T-helper 17 cell (primary cell): ENCODE measurements at regions not wholly inside any gene's neighbourhood (a gene's known extent, or its start where the extent isn't known, plus 50 kb on each side); places are given as distances from the start of the nearest gene placed in this dataset.
"Not testable (repeated sequence)": the region's sequence is repeated elsewhere in the genome, so short reads cannot be mapped to it uniquely, and the experiment has no call there.

Source experiments
- ATAC-seq: fragments of 150-1000 bp; cut with Tn5 transposase; 2 replicates; pipeline ENCODE4 v1.10.0; 2021; ENCODE audit warnings: mild to moderate bottlenecking, moderate library complexity
- DNase-seq, 3 donors: peaks; one replicate each; pipeline versions ENCODE4 v3.0.0 to v3.0.0-alpha.2; 2020 to 2021
- H3K9me3 ChIP-seq: one replicate; pipeline ENCODE4 v1.7.0; 2013; ENCODE audit warnings: low read length, mild to moderate bottlenecking; ENCODE audit not compliant: control insufficient read depth, poor library complexity, severe bottlenecking
- H3K27ac Mint-ChIP-seq: one replicate; pipeline ENCODE4 v1.8.0; 2022; ENCODE audit warnings: mild to moderate bottlenecking, moderate library complexity, mixed read lengths
- H3K27me3 Mint-ChIP-seq: one replicate; pipeline ENCODE4 v1.8.0; 2022; ENCODE audit warnings: mixed read lengths
- H3K36me3 Mint-ChIP-seq: one replicate; pipeline ENCODE4 v1.8.0; 2022; ENCODE audit warnings: low read depth, mixed read lengths
- H3K4me1 Mint-ChIP-seq: one replicate; pipeline ENCODE4 v1.8.0; 2022; ENCODE audit warnings: mild to moderate bottlenecking, mixed read lengths
- H3K4me3 Mint-ChIP-seq: one replicate; pipeline ENCODE4 v1.8.0; 2022; ENCODE audit warnings: mild to moderate bottlenecking, moderate library complexity, mixed read lengths

- not testable (repeated sequence) for H3K4me1 Mint-ChIP-seq
Measured at GRCh38 chr16:31975826-31976419, 102.3 kb downstream of the ZNF267 start.

DNA sequence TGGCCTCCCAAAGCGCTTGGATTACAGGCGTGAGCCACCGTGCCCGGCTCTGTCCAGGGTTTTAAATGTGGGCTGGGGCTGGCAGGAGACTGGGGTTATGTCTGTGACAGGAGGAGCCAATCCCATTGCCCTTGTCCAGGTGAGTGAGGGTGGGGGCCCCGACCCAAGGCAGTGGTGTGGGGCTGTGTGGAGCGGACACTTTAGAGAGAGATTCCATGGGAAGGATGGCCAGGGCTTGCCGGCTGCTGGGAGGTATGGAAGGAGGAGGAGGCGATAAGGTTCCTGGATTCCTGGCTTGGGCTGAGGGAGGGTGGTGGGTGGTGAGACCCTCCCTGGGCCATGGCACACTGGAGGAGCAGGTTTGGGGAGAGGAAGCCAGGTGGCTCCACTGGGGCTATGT lies 104.9 kb downstream of the ZNF267 start:
- not testable (repeated sequence) for H3K36me3 Mint-ChIP-seq, H3K4me3 Mint-ChIP-seq, ATAC-seq, H3K27me3 Mint-ChIP-seq, DNase-seq, H3K4me1 Mint-ChIP-seq, H3K27ac Mint-ChIP-seq, H3K9me3 ChIP-seq

More at GRCh38 chr16:31975826-31976419, 102.3 kb downstream of the ZNF267 start:
- H3K4me3 Mint-ChIP-seq, H3K36me3 Mint-ChIP-seq, DNase-seq, H3K9me3 ChIP-seq, H3K27ac Mint-ChIP-seq, ATAC-seq, H3K27me3 Mint-ChIP-seq: not testable (repeated sequence)

- ATAC-seq, H3K27me3 Mint-ChIP-seq, H3K9me3 ChIP-seq, H3K4me3 Mint-ChIP-seq, DNase-seq, H3K27ac Mint-ChIP-seq, H3K4me1 Mint-ChIP-seq, H3K36me3 Mint-ChIP-seq: not testable (repeated sequence)
Measured at GRCh38 chr16:31981739-31982138, 108.1 kb downstream of the ZNF267 start.

- not testable (repeated sequence) for ATAC-seq, H3K27me3 Mint-ChIP-seq
Measured at GRCh38 chr16:31982986-31983385, 109.4 kb downstream of the ZNF267 start.

GRCh38 chr16:31983666-31984065 lies 110.1 kb downstream of the ZNF267 start:
- not testable (repeated sequence) for H3K4me3 Mint-ChIP-seq, H3K36me3 Mint-ChIP-seq, ATAC-seq, H3K4me1 Mint-ChIP-seq, H3K27ac Mint-ChIP-seq, DNase-seq, H3K9me3 ChIP-seq, H3K27me3 Mint-ChIP-seq

More at GRCh38 chr16:31982986-31983385, 109.4 kb downstream of the ZNF267 start:
- H3K9me3 ChIP-seq, H3K36me3 Mint-ChIP-seq, H3K4me3 Mint-ChIP-seq, H3K27ac Mint-ChIP-seq, DNase-seq, H3K4me1 Mint-ChIP-seq: not testable (repeated sequence)

GRCh38 chr16:31986895-31987294 lies 113.3 kb downstream of the ZNF267 start:
- not testable (repeated sequence) for H3K36me3 Mint-ChIP-seq, ATAC-seq, H3K9me3 ChIP-seq, DNase-seq, H3K4me3 Mint-ChIP-seq, H3K27ac Mint-ChIP-seq, H3K4me1 Mint-ChIP-seq, H3K27me3 Mint-ChIP-seq

DNA sequence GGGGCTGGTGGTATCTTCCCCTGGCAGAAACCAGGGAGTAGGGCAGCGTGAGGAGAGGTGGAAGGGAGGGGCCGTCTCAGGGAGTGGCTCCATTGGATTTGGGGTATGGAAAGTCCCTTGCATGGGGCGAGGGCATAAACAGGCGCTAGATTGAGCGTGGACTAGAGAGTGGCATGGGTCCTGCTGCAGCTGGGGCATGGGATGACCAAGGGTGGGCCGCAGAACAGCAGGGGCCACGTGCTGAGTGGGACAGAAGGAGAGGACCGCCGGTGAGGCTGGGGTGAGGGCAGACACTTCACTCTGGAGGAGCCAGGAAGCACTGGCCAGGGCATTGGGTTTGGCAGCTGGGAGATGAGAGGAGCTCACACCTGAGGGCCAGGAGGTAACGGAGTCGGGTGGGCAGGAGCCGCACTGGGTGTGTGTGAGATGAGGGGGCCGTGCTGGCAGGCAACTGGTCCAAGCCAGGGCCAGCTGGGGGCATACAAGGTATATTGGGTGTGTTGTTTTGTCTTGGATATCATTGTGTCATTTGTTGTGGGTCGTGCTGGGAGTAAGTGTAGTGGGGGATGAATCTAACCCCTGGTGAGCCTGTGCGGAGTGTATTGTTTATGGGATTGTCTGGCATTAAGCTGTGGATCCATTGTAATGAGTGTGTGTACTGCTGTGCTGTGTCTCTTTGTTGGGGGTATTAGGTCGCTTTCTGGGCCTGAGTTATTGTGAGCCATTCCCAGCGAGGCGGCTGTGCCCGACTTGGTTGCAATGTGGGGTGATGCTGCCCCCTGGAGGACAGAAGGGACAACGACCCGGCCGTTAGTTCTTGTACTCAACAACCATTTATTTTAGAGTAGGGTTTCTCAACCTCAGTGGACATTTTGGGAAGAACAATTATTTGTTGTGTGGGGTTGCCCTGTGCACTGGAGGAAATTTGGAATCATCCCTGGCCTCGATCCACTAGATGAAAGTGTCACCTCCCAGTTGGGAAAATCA lies 115.3 kb downstream of the ZNF267 start:
- not testable (repeated sequence) for H3K9me3 ChIP-seq, H3K36me3 Mint-ChIP-seq, H3K27ac Mint-ChIP-seq, H3K4me3 Mint-ChIP-seq, H3K4me1 Mint-ChIP-seq, H3K27me3 Mint-ChIP-seq
- ATAC-seq (peak; percentile 79), DNase-seq (peak in 2 of 3 donors; percentile 22 to 29)

DNA sequence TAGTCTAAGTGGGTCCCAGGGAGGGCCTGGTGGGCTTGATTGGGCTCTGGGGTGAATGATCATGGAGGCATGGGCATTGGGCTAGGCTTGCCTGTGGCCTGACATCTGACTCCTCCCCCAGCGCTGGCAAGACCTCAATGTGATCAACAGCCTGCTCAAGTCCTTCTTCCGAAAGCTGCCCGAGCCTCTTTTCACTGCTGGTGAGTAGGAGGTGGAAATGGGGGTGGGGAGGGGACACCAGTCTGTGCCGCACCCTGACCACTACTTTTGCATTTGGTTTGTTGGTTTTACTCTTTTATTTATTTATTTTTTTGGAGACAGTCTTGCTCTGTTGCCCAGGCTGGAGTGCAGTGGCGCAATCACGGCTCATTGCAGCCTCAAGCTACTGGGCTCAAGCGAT lies 116.7 kb downstream of the ZNF267 start:
- H3K36me3 Mint-ChIP-seq, H3K4me3 Mint-ChIP-seq, DNase-seq, H3K9me3 ChIP-seq, ATAC-seq, H3K27ac Mint-ChIP-seq, H3K27me3 Mint-ChIP-seq, H3K4me1 Mint-ChIP-seq: not testable (repeated sequence)

GRCh38 chr16:31990980-31991379 lies 117.4 kb downstream of the ZNF267 start:
- not testable (repeated sequence) for DNase-seq, H3K4me3 Mint-ChIP-seq, H3K9me3 ChIP-seq, H3K36me3 Mint-ChIP-seq, H3K4me1 Mint-ChIP-seq, H3K27ac Mint-ChIP-seq, ATAC-seq, H3K27me3 Mint-ChIP-seq

GRCh38 chr16:31996325-31996724 lies 122.7 kb downstream of the ZNF267 start:
- H3K36me3 Mint-ChIP-seq, H3K27me3 Mint-ChIP-seq, H3K9me3 ChIP-seq, H3K27ac Mint-ChIP-seq, H3K4me1 Mint-ChIP-seq, DNase-seq, H3K4me3 Mint-ChIP-seq, ATAC-seq: not testable (repeated sequence)

GRCh38 chr16:32002496-32002895 lies 128.9 kb downstream of the ZNF267 start:
- H3K4me1 Mint-ChIP-seq, DNase-seq, H3K27ac Mint-ChIP-seq, H3K36me3 Mint-ChIP-seq, H3K27me3 Mint-ChIP-seq, H3K4me3 Mint-ChIP-seq, H3K9me3 ChIP-seq, ATAC-seq: not testable (repeated sequence)

DNA sequence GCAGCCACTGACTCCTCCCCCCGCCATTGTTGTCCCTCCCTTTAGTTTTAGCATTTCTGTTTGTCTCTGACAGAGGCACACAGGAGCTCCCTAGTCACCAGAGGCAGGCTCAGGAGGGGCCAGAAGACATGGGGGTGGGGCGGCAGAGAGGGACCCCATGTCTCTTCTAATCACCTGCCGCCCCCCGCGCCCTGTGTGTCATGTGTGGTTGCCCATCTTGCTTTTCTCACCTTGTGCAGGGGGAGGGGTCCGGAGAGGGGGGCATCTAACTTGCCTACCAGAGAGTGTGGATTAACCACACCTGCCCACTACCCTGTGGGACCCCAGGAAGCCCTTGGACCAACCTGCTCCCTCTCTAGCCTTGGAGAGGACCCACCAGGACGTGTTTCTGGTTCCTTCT lies 130.2 kb downstream of the ZNF267 start:
- not testable (repeated sequence) for H3K9me3 ChIP-seq, H3K27me3 Mint-ChIP-seq, H3K36me3 Mint-ChIP-seq, H3K4me1 Mint-ChIP-seq, H3K27ac Mint-ChIP-seq, ATAC-seq, DNase-seq, H3K4me3 Mint-ChIP-seq

DNA sequence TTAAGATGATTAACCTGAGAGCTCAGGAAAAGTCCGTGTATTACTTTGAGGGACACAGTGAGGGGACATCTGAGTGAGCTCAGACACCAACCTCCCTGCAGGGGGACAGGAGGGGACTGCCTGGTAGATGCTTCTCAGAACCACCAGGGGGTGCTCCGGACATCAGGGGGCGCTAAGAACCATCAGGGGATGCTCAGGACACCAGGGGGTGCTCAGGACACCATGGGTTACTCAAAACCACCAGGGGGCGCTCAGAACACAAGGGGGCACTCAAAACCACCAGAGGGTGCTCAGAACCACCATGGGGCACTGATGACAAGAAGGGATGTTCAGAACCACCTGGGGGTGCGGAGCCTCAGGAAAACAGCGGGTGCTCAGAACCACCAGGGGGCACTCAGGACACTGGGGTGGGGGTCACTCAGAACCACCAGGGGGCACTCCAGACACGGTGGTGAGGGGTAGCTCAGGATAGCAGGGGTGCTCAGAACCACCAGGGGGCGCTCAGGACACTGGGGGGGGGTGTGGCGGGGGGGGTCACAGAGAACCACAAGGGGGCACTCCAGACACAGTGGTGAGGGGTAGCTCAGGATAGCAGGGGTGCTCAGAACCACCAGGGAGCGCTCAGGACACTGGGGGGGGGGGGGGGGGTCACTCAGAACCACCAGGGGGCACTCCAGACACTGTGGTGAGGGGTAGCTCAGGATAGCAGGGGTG lies 165.3 kb downstream of the ZNF267 start:
- H3K9me3 ChIP-seq, H3K27me3 Mint-ChIP-seq, H3K4me3 Mint-ChIP-seq, H3K4me1 Mint-ChIP-seq, H3K27ac Mint-ChIP-seq, ATAC-seq, H3K36me3 Mint-ChIP-seq, DNase-seq: not testable (repeated sequence)
